Fibroblast of villous mesenchyme (primary cell): ENCODE measurements at regions not wholly inside any gene's neighbourhood (a gene's known extent, or its start where the extent isn't known, plus 50 kb on each side); places are given as distances from the start of the nearest gene placed in this dataset.
"Not testable (repeated sequence)": the region's sequence is repeated elsewhere in the genome, so short reads cannot be mapped to it uniquely, and the experiment has no call there.

Source experiments
- DNase-seq: peaks from one replicate; pipeline ENCODE4 v3.0.0-alpha.2; 2010; ENCODE audit warnings: low read depth
- H3K4me3 ChIP-seq: 2 replicates; pipeline ENCODE4 v1.5.1; 2011; ENCODE audit warnings: low read depth, mild to moderate bottlenecking, low read length
- TF ChIP-seq, protein P1 (sequence below): IDR thresholded peaks from 2 replicates; pipeline ENCODE4 v1.5.1; 2012; ENCODE audit warnings: low read depth, mild to moderate bottlenecking, low read length; ENCODE audit not compliant: insufficient read depth

DNA sequence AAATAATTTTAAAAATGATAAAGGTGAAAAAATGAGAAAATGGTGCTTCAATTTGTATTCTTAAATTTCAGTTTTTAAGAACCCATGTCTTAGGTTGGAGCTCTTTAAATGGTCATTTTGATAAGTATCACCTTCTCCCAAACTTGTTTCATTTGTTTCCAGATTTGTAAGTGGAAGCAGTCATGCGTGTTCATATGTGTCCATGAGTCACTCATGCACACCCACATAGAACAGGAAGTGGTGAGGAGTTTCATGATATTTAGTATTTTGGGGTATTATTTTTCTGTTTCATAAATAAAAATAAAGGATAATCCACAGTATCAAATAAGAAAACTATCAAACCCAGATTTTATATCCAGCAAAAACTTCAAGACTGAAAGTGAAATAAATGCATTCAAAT, 570.4 kb upstream of the ST8SIA4 start:
- DNase-seq: no peak
- H3K4me3 ChIP-seq: no peak overlapping the region
- TF ChIP-seq, protein P1, sequence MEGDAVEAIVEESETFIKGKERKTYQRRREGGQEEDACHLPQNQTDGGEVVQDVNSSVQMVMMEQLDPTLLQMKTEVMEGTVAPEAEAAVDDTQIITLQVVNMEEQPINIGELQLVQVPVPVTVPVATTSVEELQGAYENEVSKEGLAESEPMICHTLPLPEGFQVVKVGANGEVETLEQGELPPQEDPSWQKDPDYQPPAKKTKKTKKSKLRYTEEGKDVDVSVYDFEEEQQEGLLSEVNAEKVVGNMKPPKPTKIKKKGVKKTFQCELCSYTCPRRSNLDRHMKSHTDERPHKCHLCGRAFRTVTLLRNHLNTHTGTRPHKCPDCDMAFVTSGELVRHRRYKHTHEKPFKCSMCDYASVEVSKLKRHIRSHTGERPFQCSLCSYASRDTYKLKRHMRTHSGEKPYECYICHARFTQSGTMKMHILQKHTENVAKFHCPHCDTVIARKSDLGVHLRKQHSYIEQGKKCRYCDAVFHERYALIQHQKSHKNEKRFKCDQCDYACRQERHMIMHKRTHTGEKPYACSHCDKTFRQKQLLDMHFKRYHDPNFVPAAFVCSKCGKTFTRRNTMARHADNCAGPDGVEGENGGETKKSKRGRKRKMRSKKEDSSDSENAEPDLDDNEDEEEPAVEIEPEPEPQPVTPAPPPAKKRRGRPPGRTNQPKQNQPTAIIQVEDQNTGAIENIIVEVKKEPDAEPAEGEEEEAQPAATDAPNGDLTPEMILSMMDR: no peak

DNA sequence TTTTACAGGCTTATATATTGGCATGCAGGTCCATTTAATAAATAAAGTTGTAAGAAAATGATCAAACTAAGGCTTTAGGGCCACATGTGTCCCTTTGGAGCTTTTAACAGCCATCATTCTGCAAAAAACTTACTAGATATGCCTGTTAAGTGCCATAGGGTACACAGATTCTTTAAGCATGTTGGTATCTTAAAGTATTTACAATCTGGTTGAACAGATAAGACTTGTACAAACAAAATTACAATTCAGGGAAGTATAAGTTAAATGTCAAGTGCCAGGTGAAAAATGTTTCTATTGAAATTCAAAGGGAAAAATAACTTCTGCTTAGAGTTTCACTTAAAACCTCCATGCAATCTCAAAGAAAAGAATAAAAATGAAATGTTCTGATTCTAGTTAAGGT, 558.4 kb upstream of the ST8SIA4 start:
- TF ChIP-seq, protein P1: no peak
- no peak for DNase-seq
- H3K4me3 ChIP-seq: no peak overlapping the region

DNA sequence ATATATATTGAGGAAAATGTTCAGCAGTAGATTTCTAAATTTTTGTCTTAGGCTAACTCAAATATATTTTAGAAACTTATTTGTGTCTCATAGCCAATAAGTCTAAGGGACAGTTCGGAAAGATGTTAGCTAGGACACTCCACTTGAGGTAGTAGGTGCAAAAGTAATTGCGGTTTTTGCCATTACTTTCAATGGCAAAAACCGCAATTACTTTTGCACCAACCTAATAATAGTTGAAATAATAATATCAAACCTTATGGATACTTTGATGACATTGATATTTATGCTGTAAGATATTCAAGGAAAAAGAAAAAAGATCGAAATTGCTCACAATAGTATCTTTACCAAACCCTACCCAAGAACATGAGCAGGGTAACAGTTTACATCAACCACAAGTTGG, 555.5 kb upstream of the ST8SIA4 start:
- H3K4me3 ChIP-seq: no peak overlapping the region
- TF ChIP-seq, protein P1: no peak
- no peak for DNase-seq

DNA sequence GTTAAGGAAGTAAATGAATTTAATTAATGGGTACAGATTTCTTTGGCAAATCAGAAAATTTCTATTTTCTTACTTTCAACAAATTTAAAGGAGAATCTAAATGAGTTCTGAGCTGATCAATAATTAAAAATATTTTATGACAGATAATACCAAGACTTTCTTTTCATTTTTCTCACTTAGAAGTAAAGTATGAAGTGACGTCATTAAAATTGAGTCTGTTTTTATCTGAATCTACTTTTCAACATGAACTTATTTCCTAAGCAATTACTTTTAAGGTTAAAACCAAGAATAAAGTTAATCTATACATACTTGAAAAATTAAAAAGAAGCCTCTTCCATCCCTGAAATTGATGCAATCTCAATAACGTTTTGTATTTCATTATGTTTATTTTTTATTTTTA, 552.8 kb upstream of the ST8SIA4 start:
- no peak overlapping the region for H3K4me3 ChIP-seq
- no peak for DNase-seq
- TF ChIP-seq, protein P1: no peak

DNA sequence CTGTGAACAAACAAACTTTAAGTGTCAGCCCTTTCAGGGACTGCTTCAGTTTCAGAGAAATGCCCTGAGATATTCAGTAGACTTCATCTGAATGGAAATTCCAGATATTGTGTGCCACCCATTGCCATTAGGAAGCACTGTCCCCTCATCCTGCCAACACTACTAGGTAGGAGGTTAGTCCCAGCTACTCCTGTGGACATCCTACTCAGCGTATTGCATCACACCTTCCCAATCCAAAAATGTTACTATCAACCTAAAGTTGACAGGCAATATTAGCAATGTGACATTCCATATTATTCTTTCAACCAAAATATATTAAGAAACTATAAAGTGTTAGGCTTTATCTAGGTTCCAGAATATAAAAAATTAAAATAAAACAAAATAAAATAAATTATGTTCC, 552.0 kb upstream of the ST8SIA4 start:
- TF ChIP-seq, protein P1: no peak
- H3K4me3 ChIP-seq: no peak overlapping the region
- no peak for DNase-seq

DNA sequence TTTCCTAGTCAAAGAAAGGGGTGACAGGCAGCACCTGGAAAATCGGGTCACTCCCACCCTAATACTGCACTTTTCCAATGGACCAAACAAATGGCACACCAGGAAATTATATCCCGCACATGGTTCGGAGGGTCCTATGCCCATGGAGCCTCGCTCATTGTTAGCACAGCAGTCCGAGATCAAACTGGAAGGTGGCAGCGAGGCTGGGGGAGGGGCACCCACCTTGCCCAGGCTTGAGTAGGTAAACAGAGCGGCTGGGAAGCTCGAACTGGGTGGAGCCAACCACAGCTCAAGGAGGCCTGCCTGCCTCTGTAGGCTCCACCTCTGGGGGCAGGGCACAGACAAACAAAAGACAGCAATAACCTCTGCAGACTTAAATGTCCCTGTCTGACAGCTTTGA, 539.2 kb upstream of the ST8SIA4 start:
- not testable (repeated sequence) for DNase-seq, H3K4me3 ChIP-seq

DNA sequence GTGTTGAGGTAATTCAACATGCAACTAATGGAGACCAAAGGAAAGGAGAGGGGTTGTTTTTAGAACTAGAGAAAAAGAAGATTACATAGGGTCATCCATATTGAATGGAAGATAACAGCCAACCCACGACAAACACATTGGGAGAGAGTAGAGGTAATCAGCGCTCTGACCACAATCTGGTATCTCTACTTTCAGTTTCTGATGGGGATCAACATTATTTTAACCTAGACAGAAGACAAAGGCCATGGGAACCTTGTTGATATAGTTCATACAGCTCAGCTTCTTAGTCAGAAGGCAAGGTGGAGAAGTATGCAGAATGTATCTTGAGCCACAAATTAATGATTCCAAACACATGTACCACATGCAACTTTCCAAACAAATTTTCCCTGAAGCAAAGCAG, 537.1 kb upstream of the ST8SIA4 start:
- no peak for DNase-seq

More for the DNA sequence above, 537.1 kb upstream of the ST8SIA4 start:
- no peak overlapping the region for H3K4me3 ChIP-seq
- TF ChIP-seq, protein P1: no peak
